HepG2 (cell line): ENCODE measurements at regions not wholly inside any gene's neighbourhood (a gene's known extent, or its start where the extent isn't known, plus 50 kb on each side); places are given as distances from the start of the nearest gene placed in this dataset.

Source experiments
- POLR2A ChIP-seq, 2 experiments: IDR thresholded peaks; 2 replicates each; pipeline ENCODE4 v1.6.1; 2011; ENCODE audit warnings: low read depth in 2 of 2, low read length in 2 of 2, mild to moderate bottlenecking in 1 of 2, moderate library complexity in 1 of 2; ENCODE audit not compliant: insufficient read depth in 1 of 2
- STAT5B ChIP-seq: sonication (generic); formaldehyde crosslinking; IDR thresholded peaks from 2 replicates; pipeline ENCODE4 v1.4.0; 2020; ENCODE audit warnings: missing genetic modification reagents
- ZBTB7A ChIP-seq: sonication (generic); formaldehyde crosslinking; IDR thresholded peaks from 2 replicates; pipeline ENCODE4 v1.8.0; 2022; ENCODE audit warnings: mild to moderate bottlenecking, missing genetic modification reagents
- TF ChIP-seq, protein P1 (sequence below): sonication (generic); formaldehyde crosslinking; IDR thresholded peaks from 2 replicates; pipeline ENCODE4 v1.8.0; 2022; ENCODE audit warnings: mild to moderate bottlenecking, missing genetic modification reagents; ENCODE audit not compliant: insufficient replicate concordance
- TF ChIP-seq, protein P2 (sequence below): sonication (generic); formaldehyde crosslinking; IDR thresholded peaks from 2 replicates; pipeline ENCODE4 v1.5.1; 2020; ENCODE audit warnings: mild to moderate bottlenecking, missing genetic modification reagents, borderline replicate concordance
- TF ChIP-seq, protein P3 (sequence below): IDR thresholded peaks from 2 replicates; pipeline ENCODE4 v1.6.1; 2016; ENCODE audit warnings: low read depth, borderline replicate concordance
- TF ChIP-seq, protein P4 (sequence below): sonication (generic); formaldehyde crosslinking; IDR thresholded peaks from 2 replicates; pipeline ENCODE4 v1.8.1; 2023; ENCODE audit warnings: missing genetic modification reagents, mild to moderate bottlenecking, borderline replicate concordance

DNA sequence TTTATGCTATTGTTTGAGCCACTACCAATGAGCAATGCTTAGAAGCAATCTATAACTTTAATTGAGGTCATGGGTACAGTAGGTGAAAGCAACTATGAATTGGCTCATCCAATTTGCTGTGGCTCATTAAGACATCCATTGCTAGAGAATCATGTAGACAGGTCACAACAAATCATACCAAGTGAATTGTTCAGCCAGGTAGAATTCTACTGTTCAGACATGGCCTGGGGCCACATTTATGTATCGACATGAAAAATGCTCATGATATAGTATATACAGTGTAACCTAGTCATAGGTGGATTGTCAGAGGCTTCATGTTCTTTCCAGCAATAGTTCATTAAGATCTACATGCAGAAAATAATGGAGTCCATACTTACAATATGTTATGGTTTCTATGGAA lies 633.7 kb upstream of the EYS start (continued):
- TF ChIP-seq, protein P1, sequence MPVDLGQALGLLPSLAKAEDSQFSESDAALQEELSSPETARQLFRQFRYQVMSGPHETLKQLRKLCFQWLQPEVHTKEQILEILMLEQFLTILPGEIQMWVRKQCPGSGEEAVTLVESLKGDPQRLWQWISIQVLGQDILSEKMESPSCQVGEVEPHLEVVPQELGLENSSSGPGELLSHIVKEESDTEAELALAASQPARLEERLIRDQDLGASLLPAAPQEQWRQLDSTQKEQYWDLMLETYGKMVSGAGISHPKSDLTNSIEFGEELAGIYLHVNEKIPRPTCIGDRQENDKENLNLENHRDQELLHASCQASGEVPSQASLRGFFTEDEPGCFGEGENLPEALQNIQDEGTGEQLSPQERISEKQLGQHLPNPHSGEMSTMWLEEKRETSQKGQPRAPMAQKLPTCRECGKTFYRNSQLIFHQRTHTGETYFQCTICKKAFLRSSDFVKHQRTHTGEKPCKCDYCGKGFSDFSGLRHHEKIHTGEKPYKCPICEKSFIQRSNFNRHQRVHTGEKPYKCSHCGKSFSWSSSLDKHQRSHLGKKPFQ (CRISPR knock-in tag), result no peak
- no peak for TF ChIP-seq POLR2A (IDR thresholded peaks at IDR 0.05; ENCODE audit: insufficient read depth in 1 of 2, low read depth in 2 of 2, low read length in 2 of 2)
- TF ChIP-seq, protein P2, sequence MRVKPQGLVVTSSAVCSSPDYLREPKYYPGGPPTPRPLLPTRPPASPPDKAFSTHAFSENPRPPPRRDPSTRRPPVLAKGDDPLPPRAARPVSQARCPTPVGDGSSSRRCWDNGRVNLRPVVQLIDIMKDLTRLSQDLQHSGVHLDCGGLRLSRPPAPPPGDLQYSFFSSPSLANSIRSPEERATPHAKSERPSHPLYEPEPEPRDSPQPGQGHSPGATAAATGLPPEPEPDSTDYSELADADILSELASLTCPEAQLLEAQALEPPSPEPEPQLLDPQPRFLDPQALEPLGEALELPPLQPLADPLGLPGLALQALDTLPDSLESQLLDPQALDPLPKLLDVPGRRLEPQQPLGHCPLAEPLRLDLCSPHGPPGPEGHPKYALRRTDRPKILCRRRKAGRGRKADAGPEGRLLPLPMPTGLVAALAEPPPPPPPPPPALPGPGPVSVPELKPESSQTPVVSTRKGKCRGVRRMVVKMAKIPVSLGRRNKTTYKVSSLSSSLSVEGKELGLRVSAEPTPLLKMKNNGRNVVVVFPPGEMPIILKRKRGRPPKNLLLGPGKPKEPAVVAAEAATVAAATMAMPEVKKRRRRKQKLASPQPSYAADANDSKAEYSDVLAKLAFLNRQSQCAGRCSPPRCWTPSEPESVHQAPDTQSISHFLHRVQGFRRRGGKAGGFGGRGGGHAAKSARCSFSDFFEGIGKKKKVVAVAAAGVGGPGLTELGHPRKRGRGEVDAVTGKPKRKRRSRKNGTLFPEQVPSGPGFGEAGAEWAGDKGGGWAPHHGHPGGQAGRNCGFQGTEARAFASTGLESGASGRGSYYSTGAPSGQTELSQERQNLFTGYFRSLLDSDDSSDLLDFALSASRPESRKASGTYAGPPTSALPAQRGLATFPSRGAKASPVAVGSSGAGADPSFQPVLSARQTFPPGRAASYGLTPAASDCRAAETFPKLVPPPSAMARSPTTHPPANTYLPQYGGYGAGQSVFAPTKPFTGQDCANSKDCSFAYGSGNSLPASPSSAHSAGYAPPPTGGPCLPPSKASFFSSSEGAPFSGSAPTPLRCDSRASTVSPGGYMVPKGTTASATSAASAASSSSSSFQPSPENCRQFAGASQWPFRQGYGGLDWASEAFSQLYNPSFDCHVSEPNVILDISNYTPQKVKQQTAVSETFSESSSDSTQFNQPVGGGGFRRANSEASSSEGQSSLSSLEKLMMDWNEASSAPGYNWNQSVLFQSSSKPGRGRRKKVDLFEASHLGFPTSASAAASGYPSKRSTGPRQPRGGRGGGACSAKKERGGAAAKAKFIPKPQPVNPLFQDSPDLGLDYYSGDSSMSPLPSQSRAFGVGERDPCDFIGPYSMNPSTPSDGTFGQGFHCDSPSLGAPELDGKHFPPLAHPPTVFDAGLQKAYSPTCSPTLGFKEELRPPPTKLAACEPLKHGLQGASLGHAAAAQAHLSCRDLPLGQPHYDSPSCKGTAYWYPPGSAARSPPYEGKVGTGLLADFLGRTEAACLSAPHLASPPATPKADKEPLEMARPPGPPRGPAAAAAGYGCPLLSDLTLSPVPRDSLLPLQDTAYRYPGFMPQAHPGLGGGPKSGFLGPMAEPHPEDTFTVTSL (CRISPR knock-in tag), result no peak
- TF ChIP-seq, protein P3, sequence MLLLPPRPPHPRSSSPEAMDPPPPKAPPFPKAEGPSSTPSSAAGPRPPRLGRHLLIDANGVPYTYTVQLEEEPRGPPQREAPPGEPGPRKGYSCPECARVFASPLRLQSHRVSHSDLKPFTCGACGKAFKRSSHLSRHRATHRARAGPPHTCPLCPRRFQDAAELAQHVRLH, result no peak
- TF ChIP-seq, protein P4, sequence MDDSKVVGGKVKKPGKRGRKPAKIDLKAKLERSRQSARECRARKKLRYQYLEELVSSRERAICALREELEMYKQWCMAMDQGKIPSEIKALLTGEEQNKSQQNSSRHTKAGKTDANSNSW (CRISPR knock-in tag), result no peak
- no peak for TF ChIP-seq ZBTB7A (CRISPR knock-in tag)
- no peak for TF ChIP-seq STAT5B (CRISPR knock-in tag)
